K562 (cell line): ENCODE measurements at regions not wholly inside any gene's neighbourhood (a gene's known extent, or its start where the extent isn't known, plus 50 kb on each side); places are given as distances from the start of the nearest gene placed in this dataset.

Source experiments
- BRD9 ChIP-seq: fragments of 450-650 bp; IDR thresholded peaks from 2 replicates; pipeline ENCODE4 v1.6.1; 2018; ENCODE audit warnings: low read depth; ENCODE audit not compliant: partially characterized antibody
- CC2D1A ChIP-seq: fragments of 450-650 bp; IDR thresholded peaks from 2 replicates; pipeline ENCODE4 v1.6.1; 2017; ENCODE audit warnings: mild to moderate bottlenecking
- GATAD2A ChIP-seq: fragments of 450-650 bp; IDR thresholded peaks from 2 replicates; pipeline ENCODE4 v1.6.1; 2017
- JUN ChIP-seq, 2 experiments: sonication (generic) in 1 of 2; formaldehyde crosslinking in 1 of 2; IDR thresholded peaks; 2 replicates each; pipeline versions ENCODE4 v1.6.1 to v1.8.0; 2012 to 2022; ENCODE audit warnings: borderline replicate concordance in 2 of 2, mild to moderate bottlenecking in 2 of 2, improper control_type of control experiment in 1 of 2, low read depth in 1 of 2, low read length in 1 of 2, missing genetic modification reagents in 1 of 2
- MAFG ChIP-seq: fragments of 450-650 bp; conservative IDR thresholded peaks from 2 replicates; pipeline ENCODE4 v1.6.1; 2016; ENCODE audit warnings: missing genetic modification characterization, missing compliant biosample characterization
- NR2C1 ChIP-seq, 2 experiments: fragments of 450-650 bp; IDR thresholded peaks; 2 replicates each; pipeline ENCODE4 v1.6.1; 2017; ENCODE audit warnings: mild to moderate bottlenecking in 2 of 2, antibody characterized with exemption in 1 of 2, inconsistent platforms in 1 of 2, missing compliant biosample characterization in 1 of 2, missing genetic modification characterization in 1 of 2
- PCBP1 ChIP-seq: fragments of 200-400 bp; formaldehyde crosslinking; IDR thresholded peaks from 2 replicates; pipeline ENCODE4 v1.6.1; 2018; ENCODE audit warnings: mild to moderate bottlenecking, low read depth, low read length; ENCODE audit not compliant: poor library complexity, severe bottlenecking
- XRCC4 ChIP-seq: IDR thresholded peaks from one replicate; pipeline ENCODE4 v1.6.1; 2011; ENCODE audit not compliant: insufficient read depth, insufficient read length; ENCODE audit errors: extremely low read depth
- ZFP36 ChIP-seq: fragments of 150-350 bp; IDR thresholded peaks from 2 replicates; pipeline ENCODE4 v1.6.1; 2018; ENCODE audit warnings: low read length, low read depth; ENCODE audit not compliant: partially characterized antibody
- ZFPM2 ChIP-seq: fragments of 250-450 bp; sonication (Bioruptor Pico); IDR thresholded peaks from 2 replicates; pipeline ENCODE4 v1.5.1; 2022; ENCODE audit warnings: mild to moderate bottlenecking
- ZNF695 ChIP-seq: fragments of 450-650 bp; formaldehyde crosslinking; IDR thresholded peaks from 2 replicates; pipeline ENCODE4 v1.4.0; 2020; ENCODE audit warnings: mild to moderate bottlenecking, moderate library complexity
- TF ChIP-seq, protein P1 (sequence below): fragments of 450-650 bp; formaldehyde crosslinking; conservative IDR thresholded peaks from 2 replicates; pipeline ENCODE4 v1.4.0; 2022; ENCODE audit warnings: mild to moderate bottlenecking, missing genetic modification characterization
- TF ChIP-seq, protein P2 (sequence below), 3 experiments: IDR thresholded peaks in 2 of 3; conservative IDR thresholded peaks in 1 of 3; 2 replicates each; pipeline ENCODE4 v1.5.1; 2011 to 2012; ENCODE audit warnings: low read length in 3 of 3, mild to moderate bottlenecking in 3 of 3, control low read depth in 2 of 3, improper control_type of control experiment in 1 of 3, inconsistent platforms in 1 of 3, low read depth in 1 of 3, mixed read lengths in 1 of 3, moderate library complexity in 1 of 3; ENCODE audit not compliant: insufficient read depth in 2 of 3
- TF ChIP-seq, protein P3 (sequence below): fragments of 450-650 bp; conservative IDR thresholded peaks from 2 replicates; pipeline ENCODE4 v1.6.1; 2016; ENCODE audit warnings: missing genetic modification characterization, low read depth, mild to moderate bottlenecking, missing compliant biosample characterization, moderate library complexity

DNA sequence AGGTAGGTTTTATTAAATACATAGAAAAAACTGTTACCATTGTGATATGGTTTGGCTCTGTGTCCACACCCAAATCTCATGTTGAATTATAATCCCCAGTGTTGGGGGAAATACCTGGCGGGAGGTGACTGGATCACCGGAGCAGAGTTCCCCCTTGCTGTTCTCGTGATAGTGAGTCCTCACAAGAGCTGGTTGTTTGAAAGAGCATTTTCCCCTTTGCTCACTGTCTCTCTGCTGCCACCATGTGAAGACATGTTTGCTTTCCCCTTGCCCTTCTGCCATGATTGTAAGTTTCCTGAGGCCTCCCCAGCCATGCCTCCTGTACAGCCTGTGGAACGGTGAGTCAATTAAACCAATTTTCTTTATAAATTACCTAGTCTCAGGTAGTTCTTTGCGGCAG lies 352.7 kb upstream of the SLC39A10 start (continued):
- TF ChIP-seq, protein P1, sequence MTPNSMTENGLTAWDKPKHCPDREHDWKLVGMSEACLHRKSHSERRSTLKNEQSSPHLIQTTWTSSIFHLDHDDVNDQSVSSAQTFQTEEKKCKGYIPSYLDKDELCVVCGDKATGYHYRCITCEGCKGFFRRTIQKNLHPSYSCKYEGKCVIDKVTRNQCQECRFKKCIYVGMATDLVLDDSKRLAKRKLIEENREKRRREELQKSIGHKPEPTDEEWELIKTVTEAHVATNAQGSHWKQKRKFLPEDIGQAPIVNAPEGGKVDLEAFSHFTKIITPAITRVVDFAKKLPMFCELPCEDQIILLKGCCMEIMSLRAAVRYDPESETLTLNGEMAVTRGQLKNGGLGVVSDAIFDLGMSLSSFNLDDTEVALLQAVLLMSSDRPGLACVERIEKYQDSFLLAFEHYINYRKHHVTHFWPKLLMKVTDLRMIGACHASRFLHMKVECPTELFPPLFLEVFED (CRISPR knock-in tag): no peak
- TF ChIP-seq JUN (IDR thresholded peaks at IDR 0.05; ENCODE audit: borderline replicate concordance, low read depth, low read length): no peak
- no peak for TF ChIP-seq JUN (CRISPR knock-in tag; IDR thresholded peaks at IDR 0.05; ENCODE audit: borderline replicate concordance)
- TF ChIP-seq, protein P2, sequence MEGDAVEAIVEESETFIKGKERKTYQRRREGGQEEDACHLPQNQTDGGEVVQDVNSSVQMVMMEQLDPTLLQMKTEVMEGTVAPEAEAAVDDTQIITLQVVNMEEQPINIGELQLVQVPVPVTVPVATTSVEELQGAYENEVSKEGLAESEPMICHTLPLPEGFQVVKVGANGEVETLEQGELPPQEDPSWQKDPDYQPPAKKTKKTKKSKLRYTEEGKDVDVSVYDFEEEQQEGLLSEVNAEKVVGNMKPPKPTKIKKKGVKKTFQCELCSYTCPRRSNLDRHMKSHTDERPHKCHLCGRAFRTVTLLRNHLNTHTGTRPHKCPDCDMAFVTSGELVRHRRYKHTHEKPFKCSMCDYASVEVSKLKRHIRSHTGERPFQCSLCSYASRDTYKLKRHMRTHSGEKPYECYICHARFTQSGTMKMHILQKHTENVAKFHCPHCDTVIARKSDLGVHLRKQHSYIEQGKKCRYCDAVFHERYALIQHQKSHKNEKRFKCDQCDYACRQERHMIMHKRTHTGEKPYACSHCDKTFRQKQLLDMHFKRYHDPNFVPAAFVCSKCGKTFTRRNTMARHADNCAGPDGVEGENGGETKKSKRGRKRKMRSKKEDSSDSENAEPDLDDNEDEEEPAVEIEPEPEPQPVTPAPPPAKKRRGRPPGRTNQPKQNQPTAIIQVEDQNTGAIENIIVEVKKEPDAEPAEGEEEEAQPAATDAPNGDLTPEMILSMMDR (IDR thresholded peaks at IDR 0.05 in 2 of 3, conservative IDR thresholded peaks at IDR 0.05 in 1 of 3; ENCODE audit: insufficient read depth in 2 of 3, low read depth in 1 of 3, low read length in 3 of 3): peak in 2 of 3 experiments; percentile 11 to 12; a peak in 1 of 6 replicates
- TF ChIP-seq ZFPM2: no peak
- no peak for TF ChIP-seq ZFP36
- TF ChIP-seq GATAD2A: no peak
- no peak for TF ChIP-seq ZNF695
- TF ChIP-seq BRD9: no peak
- TF ChIP-seq CC2D1A: no peak
- TF ChIP-seq XRCC4: no peak
- TF ChIP-seq MAFG (tag): no peak
- TF ChIP-seq, protein P3, sequence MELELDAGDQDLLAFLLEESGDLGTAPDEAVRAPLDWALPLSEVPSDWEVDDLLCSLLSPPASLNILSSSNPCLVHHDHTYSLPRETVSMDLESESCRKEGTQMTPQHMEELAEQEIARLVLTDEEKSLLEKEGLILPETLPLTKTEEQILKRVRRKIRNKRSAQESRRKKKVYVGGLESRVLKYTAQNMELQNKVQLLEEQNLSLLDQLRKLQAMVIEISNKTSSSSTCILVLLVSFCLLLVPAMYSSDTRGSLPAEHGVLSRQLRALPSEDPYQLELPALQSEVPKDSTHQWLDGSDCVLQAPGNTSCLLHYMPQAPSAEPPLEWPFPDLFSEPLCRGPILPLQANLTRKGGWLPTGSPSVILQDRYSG (tag): no peak
- TF ChIP-seq NR2C1 (IDR thresholded peaks at IDR 0.05): no peak
- no peak for TF ChIP-seq NR2C1 (tag; IDR thresholded peaks at IDR 0.05)
- no peak for TF ChIP-seq PCBP1
